ENCODE measurements at regions not wholly inside any gene's neighbourhood (a gene's known extent, or its start where the extent isn't known, plus 50 kb on each side); places are given as distances from the start of the nearest gene placed in this dataset.

GRCh38 chr15:69754313-69754712, 301.7 kb downstream of the RPLP1 start:
- 100% methylated on average over 1 of the region's 1 CpG for WGBS (ENCODE audit: insufficient coverage)
- Histone ChIP-seq H3K4me1 (ENCODE audit: control insufficient read depth, insufficient read depth, low read length) (peaks cover 1% of the 10 kb centered on the region), H3K4me3 (ENCODE audit: low read length) (no peak overlapping the region), H3K36me3 (ENCODE audit: control insufficient read depth, insufficient read depth, low read length) (no peaks in the 10 kb centered on the region), H3K27ac (ENCODE audit: low read length) (no peak overlapping the region), H3K27me3 (ENCODE audit: control insufficient read depth, insufficient read depth, low read length) (no peaks in the 10 kb centered on the region), H3K9me3 (replicated peaks; ENCODE audit: control insufficient read depth, low read depth, low read length) (peaks cover 5% of the 10 kb centered on the region)
- DNase-seq: no peak

- H3K27ac ChIP-seq (ENCODE audit: low read length): no peak overlapping the region
- WGBS (ENCODE audit: insufficient coverage): 34% methylated on average over 5 of the region's 7 CpGs
Observed at GRCh38 chr15:69755551-69756310, 303.1 kb downstream of the RPLP1 start.

GRCh38 chr15:69756440-69756839, 303.8 kb downstream of the RPLP1 start:
- peaks cover 2% of the 10 kb centered on the region for H3K27me3 ChIP-seq (ENCODE audit: control insufficient read depth, insufficient read depth, low read length)
- no peaks in the 10 kb centered on the region for H3K36me3 ChIP-seq (ENCODE audit: control insufficient read depth, insufficient read depth, low read length)
- no peak for DNase-seq
- no peak overlapping the region for H3K27ac ChIP-seq (ENCODE audit: low read length)
- WGBS (ENCODE audit: insufficient coverage): 89% methylated on average over 3 of the region's 3 CpGs
- no peaks in the 10 kb centered on the region for H3K9me3 ChIP-seq (replicated peaks; ENCODE audit: control insufficient read depth, low read depth, low read length)
- no peak overlapping the region for H3K4me3 ChIP-seq (ENCODE audit: low read length)
- H3K4me1 ChIP-seq (ENCODE audit: control insufficient read depth, insufficient read depth, low read length): no peaks in the 10 kb centered on the region

More at GRCh38 chr15:69755551-69756310, 303.1 kb downstream of the RPLP1 start:
- no peaks in the 10 kb centered on the region for H3K4me1 ChIP-seq (ENCODE audit: control insufficient read depth, insufficient read depth, low read length)
- peaks cover 2% of the 10 kb centered on the region for H3K27me3 ChIP-seq (ENCODE audit: control insufficient read depth, insufficient read depth, low read length)
- H3K36me3 ChIP-seq (ENCODE audit: control insufficient read depth, insufficient read depth, low read length): no peaks in the 10 kb centered on the region
- H3K9me3 ChIP-seq (replicated peaks; ENCODE audit: control insufficient read depth, low read depth, low read length): no peaks in the 10 kb centered on the region
- DNase-seq: no peak
- H3K4me3 ChIP-seq (ENCODE audit: low read length): no peak overlapping the region

GRCh38 chr15:69757186-69757585, 304.6 kb downstream of the RPLP1 start:
- no peaks in the 10 kb centered on the region for H3K4me1 ChIP-seq (ENCODE audit: control insufficient read depth, insufficient read depth, low read length)
- WGBS (ENCODE audit: insufficient coverage): 95% methylated on average over 3 of the region's 6 CpGs
- no peak overlapping the region for H3K4me3 ChIP-seq (ENCODE audit: low read length)

GRCh38 chr15:69758291-69758771, 305.7 kb downstream of the RPLP1 start:
- WGBS (ENCODE audit: insufficient coverage): 60% methylated on average over 1 of the region's 2 CpGs
- Histone ChIP-seq H3K36me3 (ENCODE audit: control insufficient read depth, insufficient read depth, low read length) (no peaks in the 10 kb centered on the region), H3K27ac (ENCODE audit: low read length) (no peak overlapping the region), H3K4me3 (ENCODE audit: low read length) (no peak overlapping the region), H3K27me3 (ENCODE audit: control insufficient read depth, insufficient read depth, low read length) (peaks cover 2% of the 10 kb centered on the region), H3K4me1 (ENCODE audit: control insufficient read depth, insufficient read depth, low read length) (no peaks in the 10 kb centered on the region), H3K9me3 (replicated peaks; ENCODE audit: control insufficient read depth, low read depth, low read length) (no peaks in the 10 kb centered on the region)
- DNase-seq: no peak

More at GRCh38 chr15:69757186-69757585, 304.6 kb downstream of the RPLP1 start:
- peaks cover 2% of the 10 kb centered on the region for H3K27me3 ChIP-seq (ENCODE audit: control insufficient read depth, insufficient read depth, low read length)
- no peak overlapping the region for H3K27ac ChIP-seq (ENCODE audit: low read length)
- DNase-seq: no peak
- no peaks in the 10 kb centered on the region for H3K9me3 ChIP-seq (replicated peaks; ENCODE audit: control insufficient read depth, low read depth, low read length)
- H3K36me3 ChIP-seq (ENCODE audit: control insufficient read depth, insufficient read depth, low read length): no peaks in the 10 kb centered on the region

GRCh38 chr15:69758810-69759790, 306.5 kb downstream of the RPLP1 start:
- peak; percentile 25 for DNase-seq
- Histone ChIP-seq H3K4me3 (ENCODE audit: low read length) (no peak overlapping the region), H3K9me3 (replicated peaks; ENCODE audit: control insufficient read depth, low read depth, low read length) (no peaks in the 10 kb centered on the region), H3K36me3 (ENCODE audit: control insufficient read depth, insufficient read depth, low read length) (no peaks in the 10 kb centered on the region), H3K4me1 (ENCODE audit: control insufficient read depth, insufficient read depth, low read length) (peaks cover 2% of the 10 kb centered on the region), H3K27me3 (ENCODE audit: control insufficient read depth, insufficient read depth, low read length) (peaks cover 3% of the 10 kb centered on the region), H3K27ac (ENCODE audit: low read length) (no peak overlapping the region)
- WGBS (ENCODE audit: insufficient coverage): 77% methylated on average over 6 of the region's 8 CpGs

GRCh38 chr15:69760258-69760845, 307.7 kb downstream of the RPLP1 start:
- no peaks in the 10 kb centered on the region for H3K9me3 ChIP-seq (replicated peaks; ENCODE audit: control insufficient read depth, low read depth, low read length)
- peaks cover 3% of the 10 kb centered on the region for H3K27me3 ChIP-seq (ENCODE audit: control insufficient read depth, insufficient read depth, low read length)
- peaks cover 2% of the 10 kb centered on the region for H3K4me1 ChIP-seq (ENCODE audit: control insufficient read depth, insufficient read depth, low read length)
- no peaks in the 10 kb centered on the region for H3K36me3 ChIP-seq (ENCODE audit: control insufficient read depth, insufficient read depth, low read length)
- H3K4me3 ChIP-seq (ENCODE audit: low read length): no peak overlapping the region
- WGBS (ENCODE audit: insufficient coverage): 40% methylated on average over 1 of the region's 3 CpGs
- DNase-seq: no peak
- peak overlapping the region; percentile 13 for H3K27ac ChIP-seq (ENCODE audit: low read length)

GRCh38 chr15:69760890-69761568, 308.4 kb downstream of the RPLP1 start:
- H3K4me3 ChIP-seq (ENCODE audit: low read length): no peak overlapping the region
- no peak overlapping the region for H3K27ac ChIP-seq (ENCODE audit: low read length)
- H3K36me3 ChIP-seq (ENCODE audit: control insufficient read depth, insufficient read depth, low read length): no peaks in the 10 kb centered on the region
- H3K9me3 ChIP-seq (replicated peaks; ENCODE audit: control insufficient read depth, low read depth, low read length): no peaks in the 10 kb centered on the region
- DNase-seq: peak; percentile 46
- 66% methylated on average over 3 of the region's 7 CpGs for WGBS (ENCODE audit: insufficient coverage)
- H3K27me3 ChIP-seq (ENCODE audit: control insufficient read depth, insufficient read depth, low read length): peaks cover 3% of the 10 kb centered on the region
- H3K4me1 ChIP-seq (ENCODE audit: control insufficient read depth, insufficient read depth, low read length): peaks cover 2% of the 10 kb centered on the region

GRCh38 chr15:69762373-69763148, 309.9 kb downstream of the RPLP1 start:
- H3K27me3 ChIP-seq (ENCODE audit: control insufficient read depth, insufficient read depth, low read length): peaks cover 3% of the 10 kb centered on the region
- DNase-seq: no peak

More at GRCh38 chr15:69762373-69763148, 309.9 kb downstream of the RPLP1 start:
- Histone ChIP-seq H3K4me3 (ENCODE audit: low read length) (no peak overlapping the region), H3K4me1 (ENCODE audit: control insufficient read depth, insufficient read depth, low read length) (peaks cover 2% of the 10 kb centered on the region), H3K27ac (ENCODE audit: low read length) (no peak overlapping the region), H3K9me3 (replicated peaks; ENCODE audit: control insufficient read depth, low read depth, low read length) (no peaks in the 10 kb centered on the region), H3K36me3 (ENCODE audit: control insufficient read depth, insufficient read depth, low read length) (no peaks in the 10 kb centered on the region)
- 68% methylated on average over 4 of the region's 6 CpGs for WGBS (ENCODE audit: insufficient coverage)
